AG04450 (cell line): ENCODE measurements at regions not wholly inside any gene's neighbourhood (a gene's known extent, or its start where the extent isn't known, plus 50 kb on each side); places are given as distances from the start of the nearest gene placed in this dataset.

Experiments used
- CTCF ChIA-PET: fragments of 300-600, 350-600 bp; formaldehyde crosslinking; extraction: SDS; loops from one replicate; lab custom pipeline; 2022; ENCODE audit warnings: antibody characterized with exemption, inconsistent platforms; lab: Charles Lee
- POLR2A ChIA-PET: fragments of 350-600 bp; formaldehyde crosslinking; extraction: SDS; loops from one replicate; lab custom pipeline; 2021; ENCODE audit warnings: antibody characterized with exemption, inconsistent platforms; lab: Yijun Ruan, JAX
- DNase-seq: peaks from one replicate; pipeline ENCODE4 v3.0.0-alpha.2; 2011; ENCODE audit warnings: low read depth, low spot score
- H3K27ac ChIP-seq: one replicate; pipeline ENCODE4 v1.5.1; 2012; ENCODE audit warnings: low read depth, low read length, control low read depth
- H3K27me3 ChIP-seq: one replicate; pipeline ENCODE4 v1.6.0; 2012; ENCODE audit warnings: low read length; ENCODE audit not compliant: control insufficient read depth, insufficient read depth
- H3K4me3 ChIP-seq: 2 replicates; pipeline ENCODE4 v1.5.1; 2011; ENCODE audit warnings: mild to moderate bottlenecking, low read depth, low read length, control low read depth
- H3K9me3 ChIP-seq: 2 replicates; pipeline ENCODE4 v1.5.1; 2012; ENCODE audit warnings: low read length; ENCODE audit not compliant: control insufficient read depth, insufficient read depth
- CTCF ChIP-seq: IDR thresholded peaks from 2 replicates; pipeline ENCODE4 v1.5.1; 2011; ENCODE audit warnings: low read depth, low read length, control low read depth, inconsistent platforms

DNA sequence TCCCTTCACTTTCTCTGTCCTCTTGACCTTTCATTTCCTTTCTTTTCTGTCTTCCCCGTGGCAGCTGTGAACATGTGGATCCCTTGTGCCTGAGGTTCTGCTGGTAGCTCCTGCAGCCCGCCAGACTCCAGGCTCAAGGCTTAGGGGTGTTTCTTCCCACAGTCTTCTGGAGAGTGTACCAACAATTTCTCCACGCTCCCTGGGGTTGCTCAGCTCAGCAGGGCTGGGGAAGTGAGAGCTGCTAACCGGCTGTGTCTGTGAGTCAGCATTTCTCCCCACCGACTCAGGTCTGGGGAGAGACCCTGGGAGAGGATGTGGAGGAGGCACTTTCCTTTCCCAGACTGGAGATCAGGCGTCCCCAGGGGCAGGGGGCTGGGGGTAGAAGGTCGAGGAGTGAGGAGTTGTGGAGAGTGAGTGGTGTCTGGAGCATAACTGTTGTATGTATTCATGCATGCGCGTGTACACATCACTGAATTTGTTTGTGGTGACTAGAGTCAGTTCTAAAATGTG is 193.6 kb downstream of the KCNRG start:
- Histone ChIP-seq H3K9me3 (no peaks in the 10 kb centered on the region; the same call in 1 of the 2 replicates), H3K27ac (peak overlapping the region; percentile 58), H3K27me3 (no peaks in the 10 kb centered on the region), H3K4me3 (peak overlapping the region; percentile 33)
- no peak for TF ChIP-seq CTCF
- peak; percentile 44 for DNase-seq
- POLR2A ChIA-PET = no interaction called here
- CTCF ChIA-PET = no interaction called here

GRCh38 chr13:50209631-50210030 is 194.4 kb downstream of the KCNRG start:
- H3K4me3 ChIP-seq = no peak overlapping the region
- CTCF ChIA-PET = no interaction called here
- POLR2A ChIA-PET = no interaction called here
- no peak for TF ChIP-seq CTCF
- DNase-seq = no peak
- no peaks in the 10 kb centered on the region; the same call in 1 of the 2 replicates for H3K9me3 ChIP-seq
- H3K27me3 ChIP-seq = no peaks in the 10 kb centered on the region
- H3K27ac ChIP-seq = no peak overlapping the region

DNA sequence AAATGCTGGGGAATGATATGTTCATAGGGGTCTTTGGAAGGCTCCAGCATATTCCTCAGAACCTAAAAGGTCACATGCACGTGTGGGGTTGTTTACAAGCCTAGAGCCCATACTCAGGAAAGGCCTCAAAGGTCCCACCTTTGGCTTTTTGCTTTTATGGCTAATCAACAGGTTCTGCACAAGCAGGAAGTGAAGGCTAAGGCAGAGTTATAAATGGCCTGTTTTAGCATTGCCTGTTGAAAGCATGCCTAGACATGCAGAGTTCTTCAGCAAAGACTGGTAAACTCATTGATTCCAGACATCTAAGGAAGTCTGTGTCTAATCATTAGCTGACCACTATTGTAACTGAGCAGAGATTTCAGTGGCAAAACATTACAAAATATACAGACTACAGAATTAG is 198.3 kb downstream of the KCNRG start:
- Histone ChIP-seq H3K27ac (no peak overlapping the region), H3K9me3 (no peaks in the 10 kb centered on the region; the same call in 1 of the 2 replicates), H3K4me3 (no peak overlapping the region), H3K27me3 (no peaks in the 10 kb centered on the region)
- ChIA-PET CTCF (no interaction called here), POLR2A (no interaction called here)
- no peak for DNase-seq
- TF ChIP-seq CTCF = no peak

DNA sequence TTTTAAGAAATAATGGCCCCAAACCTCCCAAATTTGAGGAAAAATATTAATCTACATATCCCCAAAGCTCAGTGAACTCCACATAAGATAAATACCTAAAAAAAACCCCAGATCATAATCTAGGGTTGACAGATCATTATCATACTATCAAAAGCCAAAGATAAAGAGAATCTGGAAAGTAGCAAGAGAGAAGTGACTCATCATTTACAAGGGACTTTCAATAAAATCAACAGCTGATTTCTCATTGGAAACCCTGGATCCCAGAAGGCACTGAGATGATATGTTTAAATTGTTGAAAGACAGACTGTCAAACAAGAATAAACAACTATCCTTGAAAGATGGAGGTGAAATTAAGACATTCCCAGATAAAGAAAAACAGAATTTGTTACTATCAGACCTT is 199.3 kb downstream of the KCNRG start:
- no peak overlapping the region for H3K27ac ChIP-seq
- H3K9me3 ChIP-seq = no peaks in the 10 kb centered on the region; the same call in 1 of the 2 replicates
- POLR2A ChIA-PET = no interaction called here
- H3K27me3 ChIP-seq = no peaks in the 10 kb centered on the region
- no peak for TF ChIP-seq CTCF
- no peak overlapping the region for H3K4me3 ChIP-seq
- CTCF ChIA-PET = no interaction called here
- DNase-seq = no peak

- Histone ChIP-seq H3K9me3 (no peaks in the 10 kb centered on the region; the same call in 1 of the 2 replicates), H3K27ac (no peak overlapping the region), H3K4me3 (no peak overlapping the region), H3K27me3 (no peaks in the 10 kb centered on the region)
- ChIA-PET CTCF (no interaction called here), POLR2A (no interaction called here)
- no peak for TF ChIP-seq CTCF
- no peak for DNase-seq
These were observed 200.2 kb downstream of the KCNRG start for GRCh38 chr13:50215399-50215798.
